ENCODE measurements at regions not wholly inside any gene's neighbourhood (a gene's known extent, or its start where the extent isn't known, plus 50 kb on each side); places are given as distances from the start of the nearest gene placed in this dataset.

- peaks cover 0 to 4% of the 10 kb centered on the region in 2 donors for H3K27me3 ChIP-seq
- H3K4me3 ChIP-seq, result no peak overlapping the region
- H3K36me3 ChIP-seq, result no peaks in the 10 kb centered on the region
- no peak for DNase-seq (ENCODE audit: low spot score in 2 of 2)
- intact Hi-C loops (cut with DNase I; ENCODE audit: low total_unique reads), result no loop called here
- no peaks in the 10 kb centered on the region for H3K4me1 ChIP-seq
- no peak overlapping the region for H3K27ac ChIP-seq
- no peak for TF ChIP-seq POLR2A (IDR thresholded peaks at IDR 0.05)
- no peak for TF ChIP-seq CTCF (IDR thresholded peaks at IDR 0.05)
- TF ChIP-seq POLR2AphosphoS5 (IDR thresholded peaks at IDR 0.05), result no peak
- H3K9me3 ChIP-seq, result peaks cover 6 to 12% of the 10 kb centered on the region in 2 donors
These were observed 52.6 kb upstream of the ASB17 start for GRCh38 chr1:75984781-75985180.

GRCh38 chr1:75985827-75986226 is 53.6 kb upstream of the ASB17 start:
- DNase-seq (ENCODE audit: low spot score in 2 of 2), result no peak
- Histone ChIP-seq H3K27ac (no peak overlapping the region), H3K9me3 (peaks cover 6 to 12% of the 10 kb centered on the region in 2 donors), H3K4me1 (no peaks in the 10 kb centered on the region), H3K36me3 (no peaks in the 10 kb centered on the region), H3K27me3 (peaks cover 0 to 8% of the 10 kb centered on the region in 2 donors), H3K4me3 (no peak overlapping the region)
- intact Hi-C loops (cut with DNase I; ENCODE audit: low total_unique reads), result no loop called here
- TF ChIP-seq CTCF (IDR thresholded peaks at IDR 0.05) (no peak), POLR2AphosphoS5 (IDR thresholded peaks at IDR 0.05) (no peak), POLR2A (IDR thresholded peaks at IDR 0.05) (no peak)

DNA sequence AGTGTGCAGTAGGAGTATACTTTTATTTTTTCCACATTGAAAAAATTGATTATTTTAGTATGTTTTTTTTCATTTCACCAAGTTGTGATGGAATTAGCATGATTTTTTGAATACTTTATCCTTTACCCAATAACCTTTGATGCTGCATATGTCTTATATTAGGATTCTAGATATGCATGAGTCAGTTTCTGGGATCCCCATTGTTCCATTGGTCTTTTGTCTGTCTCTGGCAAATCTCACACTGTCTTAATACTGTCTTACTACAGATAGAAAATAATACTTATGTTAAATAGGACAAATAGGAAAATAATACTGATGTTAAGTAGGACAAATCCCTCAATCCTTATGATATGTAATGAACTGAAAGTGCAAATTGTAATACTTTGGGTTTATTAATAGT is 54.3 kb upstream of the ASB17 start:
- Histone ChIP-seq H3K9me3 (peaks cover 6 to 12% of the 10 kb centered on the region in 2 donors), H3K4me1 (no peaks in the 10 kb centered on the region), H3K27ac (no peak overlapping the region), H3K4me3 (no peak overlapping the region), H3K27me3 (peaks cover 0 to 8% of the 10 kb centered on the region in 2 donors), H3K36me3 (no peaks in the 10 kb centered on the region)
- DNase-seq (ENCODE audit: low spot score in 2 of 2), result no peak
- intact Hi-C loops (cut with DNase I; ENCODE audit: low total_unique reads), result no loop called here
- no peak for TF ChIP-seq CTCF (IDR thresholded peaks at IDR 0.05)
- no peak for TF ChIP-seq POLR2A (IDR thresholded peaks at IDR 0.05)
- no peak for TF ChIP-seq POLR2AphosphoS5 (IDR thresholded peaks at IDR 0.05)

GRCh38 chr1:75989121-75989520 is 56.9 kb upstream of the ASB17 start:
- Histone ChIP-seq H3K27ac (no peak overlapping the region), H3K4me1 (no peaks in the 10 kb centered on the region), H3K9me3 (peaks cover 3% of the 10 kb centered on the region in 2 donors), H3K36me3 (no peaks in the 10 kb centered on the region), H3K4me3 (no peak overlapping the region), H3K27me3 (peaks cover 0 to 8% of the 10 kb centered on the region in 2 donors)
- intact Hi-C loops (cut with DNase I; ENCODE audit: low total_unique reads), result no loop called here
- TF ChIP-seq POLR2AphosphoS5 (IDR thresholded peaks at IDR 0.05) (no peak), CTCF (IDR thresholded peaks at IDR 0.05) (no peak), POLR2A (IDR thresholded peaks at IDR 0.05) (no peak)
- no peak for DNase-seq (ENCODE audit: low spot score in 2 of 2)

DNA sequence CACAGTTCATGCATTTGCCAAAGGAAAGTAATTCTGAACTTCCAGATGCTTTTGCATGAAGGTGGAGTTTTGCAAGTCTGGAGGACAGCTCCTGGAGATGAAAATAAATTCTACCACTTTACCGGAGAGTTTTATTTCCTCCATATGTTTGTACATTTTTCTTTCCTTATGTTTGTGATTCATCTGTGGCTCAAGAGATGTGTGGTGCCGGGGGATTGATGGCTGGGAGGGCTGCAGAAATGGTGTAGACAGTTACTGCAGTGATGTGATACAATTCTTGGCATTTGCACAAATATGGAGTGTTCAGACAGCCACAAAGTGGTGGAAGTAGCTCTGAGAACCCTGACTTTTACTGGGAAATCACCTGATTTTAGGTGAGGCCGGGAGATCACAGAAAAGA is 58.5 kb upstream of the ASB17 start:
- H3K27ac ChIP-seq, result no peak overlapping the region
- intact Hi-C loops (cut with DNase I; ENCODE audit: low total_unique reads), result no loop called here
- no peak for DNase-seq (ENCODE audit: low spot score in 2 of 2)
- TF ChIP-seq POLR2A (IDR thresholded peaks at IDR 0.05) (no peak), POLR2AphosphoS5 (IDR thresholded peaks at IDR 0.05) (no peak), CTCF (IDR thresholded peaks at IDR 0.05) (no peak)
- no peaks in the 10 kb centered on the region for H3K9me3 ChIP-seq
- H3K27me3 ChIP-seq, result peaks cover 0 to 8% of the 10 kb centered on the region in 2 donors
- no peaks in the 10 kb centered on the region for H3K36me3 ChIP-seq
- no peaks in the 10 kb centered on the region for H3K4me1 ChIP-seq
- no peak overlapping the region for H3K4me3 ChIP-seq
